GM21526 (cell line): ENCODE measurements at regions not wholly inside any gene's neighbourhood (a gene's known extent, or its start where the extent isn't known, plus 50 kb on each side); places are given as distances from the start of the nearest gene placed in this dataset.

Experiments
- ATAC-seq: cut with Tn5 transposase; IDR thresholded peaks from one replicate; pipeline ENCODE4 v1.9.1; 2021; ENCODE audit warnings: moderate library complexity; ENCODE audit not compliant: unreplicated experiment, low FRiP score

DNA sequence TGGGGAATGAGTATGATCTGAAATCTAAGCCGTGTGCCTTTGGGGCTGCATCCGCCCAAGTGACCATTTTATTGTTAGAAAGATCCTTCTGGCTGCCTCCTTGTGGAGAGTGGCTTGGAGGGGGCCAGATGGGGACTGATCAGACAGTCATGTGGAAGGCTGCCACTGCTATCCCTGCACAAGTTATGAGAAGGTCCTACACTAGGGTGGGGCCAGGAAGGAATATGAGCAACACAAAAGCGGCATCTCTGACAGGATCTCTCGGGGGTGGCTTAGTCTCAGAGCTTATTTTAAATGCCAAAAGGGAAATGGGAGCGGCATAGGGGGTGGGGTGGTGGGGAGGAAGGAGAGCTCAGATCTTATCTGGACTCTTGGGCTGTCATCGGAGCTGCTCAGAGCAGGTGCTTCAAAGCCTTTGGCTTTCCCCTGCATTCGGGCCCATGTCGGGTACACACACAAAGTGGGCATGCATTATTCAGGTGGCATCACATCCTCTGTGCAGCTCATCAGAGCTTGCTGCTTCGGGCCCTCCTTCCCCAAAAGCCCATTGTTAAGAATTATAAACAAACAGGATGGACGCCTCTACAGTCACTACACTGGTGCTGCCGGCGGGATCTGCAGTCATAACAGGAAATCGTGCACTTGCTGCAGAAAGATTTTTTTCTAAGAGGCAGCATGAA lies 805.4 kb downstream of the VRK1 start:
- no peak for ATAC-seq

DNA sequence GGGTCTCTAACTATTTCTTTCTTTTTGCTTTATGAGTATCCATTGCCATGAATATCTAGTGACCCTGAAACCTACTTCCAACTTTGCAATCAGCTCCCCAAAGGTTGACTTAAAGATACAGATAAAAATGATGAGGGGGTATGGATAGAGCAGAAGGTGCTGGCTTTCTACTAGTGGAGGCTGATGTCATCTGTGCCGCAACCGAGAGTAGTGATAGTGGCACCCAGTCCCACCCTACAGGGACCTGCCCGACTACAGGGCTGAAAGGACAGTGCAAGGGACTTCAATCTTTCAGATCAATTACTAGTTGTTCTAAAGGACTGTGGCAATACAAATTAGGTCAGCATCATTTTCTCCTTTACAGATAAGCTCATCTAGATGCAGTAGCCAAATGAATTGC lies 806.0 kb downstream of the VRK1 start:
- no peak for ATAC-seq

DNA sequence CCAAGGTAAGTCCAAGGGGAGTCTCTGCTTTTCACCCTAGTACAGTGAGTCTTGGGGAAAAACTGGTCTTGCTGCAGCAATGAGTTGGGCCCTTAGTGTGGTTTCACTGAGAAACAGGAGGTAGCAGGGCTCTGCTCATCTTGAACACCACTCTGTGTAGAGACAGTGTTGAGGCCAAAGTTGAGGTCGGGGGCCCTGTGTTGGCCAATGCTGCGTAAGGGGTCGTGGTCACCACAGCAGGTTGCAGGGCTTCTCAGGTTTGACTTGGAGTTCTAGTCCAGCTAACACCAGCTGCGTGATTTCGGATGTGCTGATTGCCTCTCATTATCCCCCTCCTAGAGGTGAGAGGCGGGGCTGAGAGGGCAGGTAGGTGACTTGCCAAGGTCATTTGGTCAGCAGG lies 807.5 kb downstream of the VRK1 start:
- ATAC-seq = no peak

DNA sequence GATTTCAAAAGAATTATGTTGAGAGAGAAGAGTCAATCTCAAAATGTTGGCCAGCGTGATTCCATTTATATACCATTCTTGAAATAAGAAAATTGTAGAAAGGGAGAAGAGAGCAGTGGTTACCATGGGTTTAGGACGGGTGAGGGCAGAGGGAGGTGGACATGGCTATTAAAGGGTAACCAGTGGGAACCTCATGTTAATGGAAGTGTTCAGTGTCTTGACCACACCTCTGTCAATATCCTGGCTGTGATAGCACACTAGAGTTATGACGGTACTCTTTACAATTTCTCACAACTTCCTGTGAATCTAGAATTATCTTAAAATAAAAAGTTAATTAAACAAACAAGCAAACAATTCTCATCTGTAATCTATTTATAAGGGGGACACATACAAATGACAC lies 821.2 kb downstream of the VRK1 start:
- ATAC-seq = no peak

DNA sequence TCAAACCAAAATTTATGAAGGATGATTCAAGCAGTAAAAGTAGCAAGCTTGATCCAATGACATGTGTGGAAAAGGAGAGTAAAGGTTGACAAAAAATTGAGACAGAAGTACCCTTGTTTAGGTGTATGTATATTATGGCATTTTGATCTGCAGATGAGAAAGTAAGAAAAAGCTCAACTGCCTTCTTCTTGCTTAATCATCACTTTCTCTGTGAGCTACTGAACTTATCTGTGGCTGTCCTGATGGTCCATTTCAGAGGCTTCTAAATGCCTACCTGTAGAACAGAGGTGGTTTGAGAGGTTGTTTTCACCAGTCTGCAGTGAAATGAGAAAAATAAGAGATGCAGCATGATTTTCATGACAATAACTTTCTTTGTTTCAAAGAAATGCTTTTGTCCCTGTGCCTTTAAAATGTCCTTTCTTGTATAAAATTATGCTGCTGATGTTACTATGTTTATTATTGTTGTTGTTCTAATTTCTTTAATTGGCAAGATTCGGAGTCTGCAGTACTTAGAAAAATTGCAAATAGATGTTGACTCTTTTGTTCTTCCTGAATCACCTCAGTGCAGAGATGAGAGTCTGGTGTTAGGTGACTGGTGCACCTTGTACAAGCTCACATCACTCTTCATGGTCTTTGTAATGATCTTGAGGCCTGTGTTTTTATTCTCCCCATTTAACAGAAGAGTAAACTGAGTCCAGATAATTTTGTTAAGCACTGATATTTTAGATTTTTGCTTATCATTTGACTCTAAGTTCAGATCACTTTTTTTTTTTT lies 821.9 kb downstream of the VRK1 start:
- ATAC-seq = no peak

DNA sequence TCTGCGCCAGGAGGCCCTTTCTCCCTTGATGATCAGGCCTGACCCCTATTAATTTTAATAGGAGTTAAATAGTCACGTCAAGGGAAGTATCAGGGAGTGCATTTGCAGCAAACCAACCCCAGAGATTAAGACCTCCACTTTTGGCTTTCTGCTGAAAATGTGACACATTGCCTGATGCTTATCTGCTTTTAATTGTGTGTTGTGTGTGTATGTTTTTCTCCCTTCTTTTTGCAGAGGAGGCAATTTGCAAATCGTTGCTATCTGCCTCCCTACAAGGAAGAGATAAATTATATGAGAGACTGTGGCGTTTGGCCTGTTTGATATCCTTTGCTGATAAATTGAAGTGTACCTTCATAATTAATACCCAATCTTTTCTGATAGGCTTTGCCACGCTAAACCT lies 822.9 kb downstream of the VRK1 start:
- ATAC-seq = no peak

DNA sequence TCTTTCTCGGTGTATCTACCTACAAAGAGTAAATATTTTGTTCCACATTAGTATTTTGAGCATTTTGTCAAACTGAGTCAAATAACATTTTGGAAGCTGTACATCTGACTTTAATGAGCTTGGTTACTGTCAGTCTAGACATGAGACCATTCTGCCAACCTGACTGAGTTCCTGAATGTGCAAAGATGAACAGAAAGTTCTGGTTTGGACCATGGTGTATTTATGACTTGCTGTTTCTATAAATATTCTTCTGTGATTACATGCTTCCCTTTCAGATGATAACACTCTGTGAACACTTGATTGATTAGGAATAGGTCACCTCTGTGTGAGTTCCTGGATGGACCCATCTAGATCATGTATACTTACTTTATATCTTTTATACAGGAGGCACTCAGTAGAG lies 827.8 kb downstream of the VRK1 start:
- ATAC-seq = no peak

DNA sequence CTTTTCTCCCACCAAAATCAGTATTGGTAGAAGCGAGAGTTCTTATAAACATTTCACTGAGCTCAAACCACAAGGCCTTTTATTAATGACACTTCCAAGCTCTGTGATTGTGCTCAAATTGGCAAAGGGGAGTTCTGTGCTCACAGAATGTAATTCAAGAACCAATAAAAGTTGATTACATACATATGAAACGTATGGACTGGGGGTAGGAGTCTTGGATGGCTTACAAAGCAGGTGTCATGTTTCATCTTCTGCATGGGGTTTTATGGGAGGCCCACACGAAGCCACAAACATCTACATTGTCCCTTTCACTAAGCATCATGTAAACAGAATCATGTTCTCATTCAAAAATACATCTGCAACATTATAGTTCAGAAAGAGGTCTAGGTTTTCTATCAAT lies 828.3 kb downstream of the VRK1 start:
- ATAC-seq = no peak

DNA sequence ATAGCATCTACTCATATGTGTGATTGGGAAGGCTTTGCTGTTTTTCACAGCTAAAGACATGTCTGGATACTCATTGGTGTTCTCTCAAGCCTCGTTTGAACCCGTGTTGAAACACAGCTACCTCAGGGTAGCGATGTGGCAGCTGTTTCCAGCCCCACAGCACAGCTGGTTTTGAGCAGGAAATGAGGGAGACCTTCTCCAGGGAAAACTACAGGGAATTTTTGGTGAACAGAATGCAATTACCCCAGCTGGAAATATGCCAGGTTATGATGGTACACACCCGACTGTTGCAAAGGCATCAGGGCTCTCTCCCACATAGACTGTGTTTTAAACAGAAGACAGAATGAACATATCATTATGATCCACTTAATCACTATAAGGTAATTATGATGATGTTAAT lies 828.9 kb downstream of the VRK1 start:
- ATAC-seq = no peak

DNA sequence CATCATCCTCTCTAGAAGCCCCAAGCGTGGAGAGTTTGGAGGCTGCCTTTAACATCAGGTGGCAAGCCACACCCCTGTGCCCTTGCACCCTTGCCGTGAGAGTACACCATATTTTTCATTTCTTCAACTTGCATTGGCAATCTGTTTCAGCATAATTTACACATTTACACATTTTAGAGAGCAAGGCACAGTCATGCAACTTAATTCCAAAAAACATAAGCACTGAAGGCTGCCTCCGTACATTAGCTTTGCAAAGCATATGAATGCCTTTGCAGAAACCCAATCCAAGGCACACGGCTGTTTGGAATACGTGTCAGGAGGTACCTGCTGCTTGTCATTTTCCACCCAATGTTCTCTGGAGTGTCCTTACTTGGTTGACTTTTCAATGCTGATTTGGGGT lies 833.1 kb downstream of the VRK1 start:
- no peak for ATAC-seq

DNA sequence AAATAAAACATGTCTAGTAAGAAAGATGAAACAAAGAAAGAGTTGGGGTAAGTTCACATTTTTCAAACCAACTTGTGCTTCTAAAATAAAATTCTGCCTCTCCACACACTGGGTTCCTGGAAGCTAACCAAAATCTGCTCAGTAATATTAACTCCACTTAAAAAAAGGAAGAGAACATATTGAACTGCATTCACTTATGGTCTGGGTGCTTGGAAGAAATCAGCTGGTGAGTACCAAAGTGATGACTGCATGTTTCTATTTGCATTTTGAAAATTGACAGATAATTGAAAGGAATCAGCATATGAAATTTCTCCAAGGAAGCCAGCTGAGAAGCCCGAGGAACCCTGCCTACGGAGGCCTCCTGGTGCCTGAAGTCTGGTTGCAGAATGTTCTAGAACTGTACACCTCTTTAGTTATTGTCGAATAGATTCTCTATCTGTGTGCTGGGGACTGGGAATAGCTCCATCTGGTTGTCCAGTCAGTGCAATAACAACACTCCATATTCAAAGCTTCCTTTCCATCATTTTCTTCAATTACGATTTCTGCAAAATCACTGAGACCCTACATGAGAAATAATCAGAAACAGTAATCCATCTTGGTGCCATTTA lies 836.1 kb downstream of the VRK1 start:
- no peak for ATAC-seq

DNA sequence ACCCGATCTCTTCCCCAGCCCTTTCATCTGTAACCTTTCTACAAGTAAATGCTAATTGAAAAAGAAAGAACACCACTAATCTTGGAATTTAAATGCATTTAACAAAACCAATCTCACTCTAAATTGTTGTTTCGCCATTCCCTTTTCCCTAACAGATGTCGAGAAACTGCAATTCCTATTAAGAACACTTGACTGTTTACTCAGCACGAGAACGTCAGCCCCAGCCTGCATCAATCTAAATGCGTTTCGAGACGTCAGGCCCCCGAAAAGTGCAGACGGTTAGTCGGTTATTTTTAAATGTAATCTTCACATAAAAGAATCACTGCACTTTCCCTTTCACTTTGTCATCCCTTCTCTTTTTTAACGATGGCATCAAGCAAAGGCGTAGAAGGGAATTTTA lies 837.6 kb downstream of the VRK1 start:
- no peak for ATAC-seq

DNA sequence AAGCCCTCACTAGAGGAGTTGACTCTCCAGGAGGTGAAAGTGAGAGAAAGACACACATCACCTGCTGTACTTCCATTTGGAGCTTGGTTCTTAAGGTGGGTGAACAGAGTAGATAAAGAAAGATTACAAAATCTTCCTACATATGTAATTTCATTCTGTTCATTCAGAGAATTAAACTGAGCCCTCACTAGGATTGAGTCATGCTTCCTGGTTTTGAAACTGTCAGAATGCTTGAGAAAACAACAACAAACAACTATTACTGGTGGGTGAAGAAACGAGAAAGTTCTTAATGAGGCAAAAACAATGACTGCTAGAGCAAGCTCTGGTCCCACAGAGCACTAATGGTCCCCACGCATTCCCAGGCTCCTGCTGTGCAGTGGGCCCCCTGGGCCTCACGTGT lies 841.7 kb downstream of the VRK1 start:
- ATAC-seq = no peak

DNA sequence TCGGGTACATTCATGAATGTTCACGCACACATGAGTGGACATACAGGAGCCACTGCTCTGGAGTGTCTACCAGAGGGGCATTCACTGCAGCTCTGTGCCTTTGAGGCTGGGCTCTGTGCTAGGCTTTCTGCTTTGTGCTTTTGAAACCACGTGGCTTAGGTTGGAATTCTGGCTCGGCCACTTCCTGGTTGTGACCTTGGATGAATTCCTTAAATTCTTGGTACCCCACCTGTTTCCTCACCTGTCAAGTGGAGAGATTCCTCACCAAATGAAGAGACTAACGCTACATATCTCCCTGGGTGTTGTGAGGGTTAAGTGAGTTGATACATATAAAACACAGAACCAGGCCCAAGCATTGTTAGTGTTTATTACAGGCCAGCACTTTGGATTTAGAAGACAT lies 842.8 kb downstream of the VRK1 start:
- ATAC-seq = no peak

DNA sequence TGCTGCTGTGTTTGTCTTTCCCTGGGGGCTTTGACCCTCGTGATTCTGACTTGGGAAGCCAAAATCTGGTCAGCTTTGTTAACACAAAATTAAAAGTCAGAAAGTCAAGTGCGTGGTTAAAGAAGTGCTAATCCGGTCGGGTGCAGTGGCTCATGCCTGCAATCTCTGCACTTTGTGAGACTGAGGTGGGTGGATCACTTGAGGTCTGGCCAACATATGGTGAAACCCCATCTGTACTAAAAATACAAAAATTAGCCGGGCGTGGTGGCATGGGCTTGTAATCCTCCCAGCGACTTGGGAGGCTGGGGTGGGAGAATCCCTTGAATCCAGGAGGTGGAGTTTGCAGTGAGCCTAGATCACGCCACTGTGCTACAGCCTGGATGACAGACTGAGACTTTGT lies 844.6 kb downstream of the VRK1 start:
- no peak for ATAC-seq

DNA sequence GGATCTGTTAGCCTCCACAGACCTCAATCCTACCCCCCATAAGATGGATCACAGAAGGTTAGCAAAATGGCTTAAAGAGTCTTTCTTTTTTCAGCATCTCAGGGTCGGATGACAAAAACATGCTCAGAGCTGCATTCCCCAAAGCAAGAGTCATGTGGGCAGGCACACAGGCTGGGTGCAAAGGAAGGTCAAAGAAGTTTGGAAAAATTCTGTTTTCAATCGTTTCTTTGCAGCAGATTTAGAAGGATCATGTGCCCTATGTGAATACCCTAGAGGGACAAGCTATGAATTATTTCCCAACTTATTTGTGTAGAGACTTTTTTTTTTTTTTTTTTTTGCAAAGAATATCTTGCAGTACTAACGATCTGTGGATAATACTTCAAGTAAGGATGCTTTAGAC lies 845.4 kb downstream of the VRK1 start:
- no peak for ATAC-seq

DNA sequence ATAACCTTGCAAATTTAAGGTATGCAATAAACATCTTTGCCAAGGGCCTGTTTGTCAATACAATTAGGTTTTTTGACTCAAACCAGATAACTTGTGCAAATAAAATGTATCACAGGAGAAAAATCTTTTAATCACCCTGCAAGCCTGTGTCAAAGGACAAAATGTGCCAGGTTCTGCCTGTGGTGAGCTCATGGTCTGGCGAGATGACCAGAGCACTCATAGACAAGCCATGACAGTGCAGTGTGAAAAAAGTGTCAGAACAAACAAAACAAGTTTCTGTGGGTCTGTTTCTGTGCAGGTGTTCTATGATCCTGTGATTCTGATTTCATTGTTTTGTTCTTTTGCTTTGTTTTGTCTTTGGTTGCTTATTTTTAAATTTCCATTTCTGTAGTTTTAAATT lies 847.2 kb downstream of the VRK1 start:
- ATAC-seq = no peak

DNA sequence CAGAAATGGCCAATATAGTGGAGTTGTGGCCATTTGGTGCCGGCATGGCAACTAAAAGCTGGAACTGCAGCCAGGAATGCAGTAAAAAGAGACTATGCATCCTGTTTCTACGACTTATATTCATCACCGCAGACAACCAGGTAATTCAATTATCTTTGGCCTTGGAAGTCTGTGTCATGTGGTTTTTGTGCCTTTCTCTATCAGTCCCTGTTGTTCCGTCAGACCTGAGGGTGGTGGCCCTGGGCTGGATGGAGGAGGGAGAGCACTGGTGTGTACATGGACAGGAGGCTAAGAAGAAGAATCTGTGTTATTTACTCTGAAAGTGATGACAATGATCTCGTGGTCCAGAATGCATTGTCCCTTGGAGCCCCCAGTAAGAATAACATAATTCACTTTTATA lies 852.6 kb downstream of the VRK1 start:
- ATAC-seq = no peak

DNA sequence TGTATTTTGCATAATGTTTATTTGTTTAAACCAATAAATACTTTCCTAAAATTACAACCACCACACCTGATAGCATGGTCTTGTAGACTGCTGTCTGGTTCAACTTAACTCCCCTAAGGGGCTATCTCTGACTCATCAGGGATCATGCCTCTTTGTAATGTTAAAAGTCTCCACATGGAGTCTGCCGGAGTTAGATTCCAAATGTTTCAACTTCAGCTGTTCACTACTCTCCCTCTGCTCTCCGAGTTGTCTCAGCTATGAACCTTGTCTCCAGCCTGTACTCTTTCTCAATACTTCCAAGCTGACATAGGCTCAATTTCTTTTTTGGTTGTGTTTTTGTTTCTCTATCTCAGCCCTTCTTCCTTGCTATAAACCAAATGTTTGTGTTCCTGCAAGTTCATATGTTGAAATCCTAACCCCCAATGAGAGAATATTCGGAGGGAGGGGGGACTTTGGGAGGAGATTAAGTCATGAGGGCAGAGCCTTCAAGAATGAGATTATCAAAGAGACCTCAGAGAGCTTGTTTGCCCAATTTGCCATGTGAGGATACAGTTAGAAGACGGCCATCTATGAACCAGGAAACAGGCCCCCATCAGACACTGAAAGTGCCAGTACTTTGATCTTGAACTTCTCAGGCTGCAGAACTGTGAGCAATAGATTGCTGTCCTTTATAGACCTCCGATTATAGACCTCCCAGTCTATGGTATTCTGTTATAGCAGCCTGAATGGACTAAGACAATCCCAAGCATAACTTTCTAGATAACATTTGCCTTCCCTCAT lies 858.2 kb downstream of the VRK1 start:
- no peak for ATAC-seq

DNA sequence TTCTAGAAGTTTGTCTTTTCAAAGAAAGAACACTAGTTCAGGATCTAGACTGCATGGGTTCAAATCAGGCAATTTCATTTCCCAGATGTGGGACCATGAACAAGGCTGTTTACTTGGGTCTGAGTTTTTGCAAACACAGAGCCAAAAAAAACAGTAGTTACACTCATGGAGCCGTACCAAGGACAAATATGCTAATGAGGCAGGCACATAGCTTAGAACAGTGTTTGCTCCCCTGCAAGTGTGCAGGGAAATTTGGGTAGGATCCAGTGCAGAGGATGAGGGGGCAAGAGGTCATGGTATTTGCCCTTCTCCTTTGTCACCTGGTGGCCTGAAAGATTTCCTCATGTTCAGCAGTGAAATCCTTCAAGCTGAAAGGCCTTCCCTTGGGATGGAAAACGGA lies 860.4 kb downstream of the VRK1 start:
- no peak for ATAC-seq

DNA sequence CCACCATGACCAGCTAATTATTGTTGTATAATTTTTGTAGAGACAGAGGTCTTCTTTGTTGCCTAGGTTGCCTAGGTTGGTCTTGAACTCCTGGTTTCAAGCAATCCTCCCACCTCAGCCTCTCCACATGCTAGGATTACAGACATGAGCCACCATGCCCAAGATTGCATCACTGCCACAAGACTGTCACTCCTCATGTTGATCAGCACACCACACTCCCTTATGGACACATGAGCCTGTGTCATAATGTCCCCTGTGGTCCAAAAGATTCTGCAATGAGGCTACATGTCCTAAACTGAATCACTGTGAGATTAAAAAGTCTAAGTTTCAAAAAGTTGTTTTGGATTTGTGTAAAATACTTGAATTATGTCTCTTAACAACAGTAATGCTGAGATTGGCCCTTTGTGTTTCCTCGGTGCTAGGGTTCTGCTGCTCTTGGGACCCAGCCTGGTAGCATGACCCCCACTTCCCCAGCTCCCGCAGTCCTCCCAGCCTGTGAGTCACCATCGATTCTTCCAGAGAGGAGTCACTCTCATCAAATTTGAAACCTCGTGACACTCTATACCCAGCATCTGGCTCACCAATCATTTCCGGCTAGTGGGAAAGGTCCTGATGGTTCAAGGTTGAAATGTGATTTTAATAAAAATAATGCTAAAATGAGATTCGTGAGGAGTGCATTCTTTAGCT lies 890.9 kb downstream of the VRK1 start:
- ATAC-seq = no peak
